ENCODE measurements at regions not wholly inside any gene's neighbourhood (a gene's known extent, or its start where the extent isn't known, plus 50 kb on each side); places are given as distances from the start of the nearest gene placed in this dataset.
A peak's percentile ranks its signal among the peaks of the same experiment; 100 is the strongest.
"Not testable (repeated sequence)": the region's sequence is repeated elsewhere in the genome, so short reads cannot be mapped to it uniquely, and the experiment has no call there.

GRCh38 chr4:154164931-154165839 lies 326.4 kb downstream of the DCHS2 start:
- DNase-seq = peak; percentile 20

DNA sequence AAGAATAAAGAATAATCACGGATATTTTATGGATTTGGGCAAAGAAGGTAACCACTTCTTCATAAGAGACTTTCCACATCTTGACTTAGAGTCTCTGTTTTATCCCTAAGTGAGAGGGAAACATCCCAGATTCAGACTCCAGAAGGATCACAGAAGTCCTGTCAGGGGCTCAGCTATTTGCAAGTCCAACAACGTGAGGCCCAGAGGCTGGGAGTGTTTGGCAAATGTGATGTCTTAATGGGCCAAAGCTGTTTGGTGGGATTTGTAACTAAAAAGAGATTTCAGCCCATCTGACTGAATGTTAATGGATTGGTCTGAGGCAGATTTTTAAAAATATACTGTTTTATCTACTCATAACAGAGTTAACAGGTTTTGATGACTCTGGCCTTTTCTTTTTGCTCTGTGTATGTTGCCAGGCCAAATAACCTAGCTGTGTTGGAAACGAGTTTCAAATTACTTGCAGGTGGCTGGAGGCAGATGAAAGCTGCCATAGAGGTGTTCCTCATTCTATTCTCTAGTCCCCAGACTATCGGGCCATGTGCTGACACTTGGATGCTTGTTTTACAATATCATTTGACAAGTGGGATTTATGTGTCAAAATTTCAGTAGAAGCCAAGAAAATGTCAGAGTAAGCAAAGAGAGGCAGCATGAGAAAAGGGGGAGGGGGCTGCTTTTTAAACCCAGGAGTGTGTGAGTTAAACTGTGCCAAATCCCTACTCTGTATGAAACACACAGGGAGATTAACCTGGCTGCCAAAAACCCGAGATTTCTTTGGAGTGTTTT lies 330.9 kb downstream of the DCHS2 start:
- DNase-seq = peak; percentile 34

GRCh38 chr4:154158361-154159155 lies 333.0 kb downstream of the DCHS2 start:
- no peak for DNase-seq

DNA sequence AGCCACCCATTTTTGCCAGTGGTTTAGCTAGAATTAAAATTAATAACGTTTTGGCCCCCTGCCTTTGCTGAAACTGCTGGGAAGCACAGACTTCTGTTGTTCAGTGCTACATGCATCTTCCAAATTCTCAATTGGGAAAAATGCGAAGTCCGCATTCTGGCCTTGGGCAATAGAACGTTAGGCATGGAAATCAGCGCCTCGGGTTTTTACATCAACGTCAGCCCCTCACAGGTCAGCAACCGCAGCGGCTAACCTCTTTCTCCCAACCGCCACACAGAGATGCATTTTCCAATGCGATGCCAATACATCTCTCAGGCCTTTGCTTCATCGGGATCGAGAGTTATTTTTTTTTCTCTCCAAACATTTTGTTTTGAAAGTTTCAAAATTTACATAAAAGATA lies 339.1 kb downstream of the DCHS2 start:
- no peak for DNase-seq

GRCh38 chr4:154149236-154149635 lies 342.4 kb downstream of the DCHS2 start:
- not testable (repeated sequence) for DNase-seq

DNA sequence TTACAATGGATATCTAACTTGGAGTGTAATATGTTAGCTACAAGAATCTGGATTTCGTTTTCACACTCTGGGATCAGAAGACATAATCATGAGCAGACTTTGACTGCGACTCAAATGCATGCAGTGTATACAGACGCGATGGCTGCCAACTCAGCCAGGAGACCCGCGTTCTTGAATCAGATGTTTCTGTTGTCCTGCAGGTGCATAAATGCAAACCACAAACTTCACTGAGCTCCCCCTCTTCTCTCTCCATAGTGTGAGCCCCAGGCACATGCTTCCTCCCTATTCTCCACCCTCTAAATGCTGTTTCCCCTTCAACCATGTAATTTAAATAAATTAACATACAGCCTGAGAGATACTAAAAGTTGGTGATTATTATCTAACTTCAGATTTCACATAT lies 347.9 kb downstream of the DCHS2 start:
- DNase-seq = no peak

- DNase-seq = no peak
These were observed 348.9 kb downstream of the DCHS2 start for GRCh38 chr4:154142664-154143063.

- DNase-seq = no peak
These were observed 350.7 kb downstream of the DCHS2 start for GRCh38 chr4:154140869-154141268.

DNA sequence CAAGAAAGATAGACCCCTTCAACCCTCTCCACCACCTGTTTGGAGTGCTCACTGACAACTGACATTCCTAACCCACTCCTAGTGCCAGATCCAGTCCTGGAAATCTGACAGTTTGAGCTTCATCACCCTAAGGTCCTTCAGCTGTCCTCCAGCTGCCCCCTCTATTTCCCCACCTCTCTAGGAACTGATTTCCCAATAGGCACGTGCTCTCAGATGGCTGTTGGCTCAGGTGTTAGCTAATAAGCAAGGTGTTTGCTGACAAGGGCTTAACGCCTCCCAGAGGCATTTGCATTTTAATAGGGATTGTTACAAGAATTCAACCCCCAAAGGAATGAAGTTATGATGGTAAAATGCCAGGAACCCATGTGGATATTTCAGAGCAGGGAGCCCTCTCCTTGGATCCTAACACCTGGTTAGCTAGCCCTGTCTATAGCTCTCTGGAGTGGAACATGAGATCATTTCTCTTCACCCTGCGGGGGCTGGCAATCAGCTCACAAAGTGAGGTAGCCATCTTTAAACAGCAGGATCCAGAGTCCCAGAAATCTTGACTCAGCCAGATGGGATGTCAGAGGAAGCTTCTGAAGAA lies 348.5 kb upstream of the SFRP2 start:
- DNase-seq = no peak

- DNase-seq = no peak
These were observed 346.7 kb upstream of the SFRP2 start for GRCh38 chr4:154135576-154135975.

DNA sequence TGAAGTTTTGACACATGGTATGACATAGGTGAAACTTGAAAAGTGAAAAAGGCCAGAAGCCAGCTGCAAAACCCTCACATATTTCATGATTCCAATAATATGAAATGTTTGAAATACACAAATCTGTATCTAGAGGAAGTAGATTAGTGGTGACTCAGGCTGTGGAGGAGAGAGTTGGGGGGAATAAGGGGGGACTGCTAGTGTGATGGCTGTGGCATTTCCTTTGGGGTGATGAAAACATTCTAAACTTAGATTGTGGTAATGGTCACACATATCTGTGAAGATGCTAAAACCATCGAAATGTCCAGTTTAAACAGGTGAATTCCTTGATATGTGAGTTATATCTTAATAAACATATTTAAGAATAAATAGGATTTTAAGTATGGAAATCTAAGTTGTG lies 343.5 kb upstream of the SFRP2 start:
- DNase-seq = no peak

DNA sequence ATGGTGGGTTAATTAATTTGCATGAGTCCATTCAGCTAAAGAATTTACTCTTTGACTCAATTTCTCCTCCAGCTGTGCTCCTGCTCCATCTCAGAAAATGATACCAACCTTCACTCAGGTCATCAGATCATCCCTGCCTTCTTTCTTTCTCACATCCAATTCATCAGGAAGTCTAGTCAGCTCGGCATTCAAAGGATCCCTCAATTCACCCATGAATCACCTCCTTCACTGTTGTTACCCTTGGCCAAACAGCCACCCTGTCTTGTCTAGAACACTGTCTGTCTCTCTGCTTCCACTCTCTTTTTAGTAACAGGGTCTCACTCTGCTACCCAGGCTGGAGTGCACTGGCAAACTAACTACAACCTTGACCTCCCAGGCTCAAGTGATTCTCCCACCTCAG lies 337.4 kb upstream of the SFRP2 start:
- no peak for DNase-seq

- no peak for DNase-seq
These were observed 336.5 kb upstream of the SFRP2 start for GRCh38 chr4:154125340-154125739.

- no peak for DNase-seq
These were observed 335.8 kb upstream of the SFRP2 start for GRCh38 chr4:154124539-154125255.

DNA sequence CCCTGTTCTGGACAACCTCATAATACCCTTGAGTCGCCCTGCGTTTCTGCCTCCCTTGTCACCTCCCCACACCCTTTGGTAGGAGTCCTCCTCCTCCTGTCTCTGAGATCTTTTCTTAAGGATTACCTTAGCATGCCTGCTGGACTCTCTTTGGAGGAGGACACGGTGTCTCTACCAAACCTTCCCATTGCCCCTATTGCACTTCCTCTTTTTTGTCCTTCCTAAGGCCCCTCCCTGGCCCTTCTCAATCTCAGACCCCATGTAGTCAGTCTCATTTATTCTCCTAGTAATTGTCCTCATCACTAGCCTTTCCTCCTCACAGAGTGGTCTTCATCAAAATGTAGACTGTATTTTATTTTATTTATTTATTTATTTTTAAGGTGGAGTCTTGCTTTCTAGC lies 335.0 kb upstream of the SFRP2 start:
- no peak for DNase-seq

GRCh38 chr4:154120690-154121345 lies 331.9 kb upstream of the SFRP2 start:
- no peak for DNase-seq

GRCh38 chr4:154120006-154120676 lies 331.3 kb upstream of the SFRP2 start:
- DNase-seq = no peak

- DNase-seq = no peak
These were observed 330.4 kb upstream of the SFRP2 start for GRCh38 chr4:154119317-154119716.

DNA sequence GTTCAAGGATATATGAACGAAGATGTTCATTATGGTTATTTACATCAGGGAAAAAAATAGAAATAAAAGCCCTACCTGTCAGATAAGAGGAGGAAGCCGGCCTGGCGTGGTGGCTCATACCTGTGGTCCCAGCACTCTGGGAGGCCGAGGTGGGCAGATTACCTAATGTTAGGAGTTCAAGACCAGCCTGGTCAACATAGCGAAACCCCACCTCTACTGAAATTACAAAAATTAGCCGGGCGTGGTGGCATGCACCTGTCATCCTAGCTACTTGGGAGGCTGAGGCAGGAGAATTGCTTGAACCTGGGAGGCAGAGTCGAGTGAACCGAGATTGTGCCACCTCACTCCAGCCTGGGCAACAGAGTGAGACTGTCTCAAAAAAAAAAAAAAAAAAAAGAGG lies 328.8 kb upstream of the SFRP2 start:
- not testable (repeated sequence) for DNase-seq

GRCh38 chr4:154107337-154107736 lies 318.5 kb upstream of the SFRP2 start:
- DNase-seq = no peak

DNA sequence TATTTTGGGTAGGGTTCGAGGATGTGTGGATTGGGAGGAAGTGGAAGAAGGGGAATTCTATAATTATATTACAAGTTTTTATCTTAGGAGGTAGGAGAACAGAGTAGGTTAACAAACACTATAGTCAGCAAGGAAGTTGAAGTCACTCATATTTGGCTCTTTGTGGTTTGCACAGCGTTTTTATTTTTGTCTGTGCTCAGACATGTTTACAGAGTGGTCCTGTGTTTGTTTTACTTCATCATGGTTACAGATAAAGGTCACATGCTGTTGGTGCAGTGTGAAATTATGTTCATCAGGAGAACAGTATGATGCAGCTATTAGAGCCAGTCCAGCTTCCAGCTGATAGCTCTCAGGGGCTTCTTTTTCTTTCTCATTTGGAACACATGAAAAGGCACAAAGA lies 299.9 kb upstream of the SFRP2 start:
- no peak for DNase-seq
